Stimulated activated CD4-positive, alpha-beta T cell treated with anti-CD3 and anti-CD28 coated beads, Interleukin-2, amount 100 ng/mL, for 48 hours (primary cell): ENCODE measurements at regions not wholly inside any gene's neighbourhood (a gene's known extent, or its start where the extent isn't known, plus 50 kb on each side); places are given as distances from the start of the nearest gene placed in this dataset.
A peak's percentile ranks its signal among the peaks of the same experiment; 100 is the strongest.

Experiments used
- DNase-seq, 2 donors: peaks; one replicate each; pipeline ENCODE4 v3.0.0-alpha.2; 2020

DNA sequence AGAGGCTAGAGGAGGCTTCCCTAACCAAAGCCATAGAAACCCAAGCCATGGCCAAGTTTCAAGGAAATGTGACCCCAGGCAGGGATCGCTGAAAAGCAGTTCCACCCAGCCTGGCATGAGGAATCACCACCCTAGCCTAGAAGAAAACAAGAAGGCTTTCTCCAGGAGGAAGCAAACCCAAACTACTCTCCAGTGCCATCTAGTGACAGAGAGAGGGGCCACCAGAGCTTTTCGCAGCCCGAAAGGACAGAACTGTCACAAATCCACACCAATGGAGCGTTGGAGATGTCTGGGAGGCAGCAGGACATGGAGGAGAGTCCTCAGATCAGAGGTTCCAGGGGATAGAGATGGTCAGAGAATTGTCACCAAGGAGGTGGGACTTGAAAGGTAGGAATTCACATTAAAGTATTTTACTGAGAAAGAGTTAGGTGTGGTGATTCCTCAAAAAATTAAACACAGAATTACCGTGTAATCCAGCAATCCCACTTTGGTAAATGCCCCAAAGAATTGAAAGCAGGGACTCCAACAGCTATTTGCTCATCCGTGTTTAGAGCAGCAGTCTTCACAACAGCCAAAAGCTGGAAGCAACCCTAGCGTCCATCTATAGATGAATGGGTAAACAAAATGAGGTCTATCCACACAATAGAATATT, 67.3 kb upstream of the NUP50 start:
- DNase-seq, result peak; percentile 52

- no peak for DNase-seq
These were observed 66.7 kb upstream of the NUP50 start for GRCh38 chr22:45097061-45097460.

DNA sequence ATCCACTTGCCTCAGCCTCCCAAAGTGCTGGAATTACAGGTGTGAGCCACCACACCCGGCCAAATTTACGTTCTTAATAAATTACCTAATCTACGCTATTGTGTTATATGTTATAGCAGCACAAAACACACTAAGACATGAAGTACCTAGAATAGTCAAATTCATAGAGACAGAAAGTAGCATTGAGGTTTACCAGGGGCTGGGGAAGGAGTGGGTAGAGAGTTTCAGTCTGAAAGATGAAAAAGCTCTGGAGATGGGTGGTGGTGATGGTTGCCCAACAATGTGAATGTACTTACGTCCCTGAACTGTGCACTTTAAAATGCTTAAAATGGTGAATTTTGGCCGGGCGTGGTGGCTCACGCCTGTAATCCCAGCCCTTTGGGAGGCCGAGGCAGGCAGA, 65.7 kb upstream of the NUP50 start:
- DNase-seq, result no peak

DNA sequence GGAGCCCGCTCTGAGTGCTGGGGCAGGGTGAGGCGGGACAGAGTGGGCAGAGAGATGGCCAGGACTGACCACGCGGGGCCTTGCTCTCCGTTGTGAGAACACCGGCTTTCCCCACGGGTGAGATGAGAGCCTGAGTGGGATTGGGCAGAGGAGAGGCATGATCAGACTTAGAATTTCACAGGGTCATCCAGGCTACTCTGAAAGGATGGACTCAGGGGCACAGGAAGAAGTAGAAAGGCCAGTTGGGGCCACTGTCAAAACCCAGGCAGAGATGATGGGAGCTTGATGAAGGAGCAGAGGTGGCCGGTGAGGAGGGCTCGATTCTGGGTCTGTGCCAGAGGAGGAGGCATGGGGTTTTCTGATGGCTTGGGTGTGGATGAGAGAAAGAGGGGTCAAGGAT, 63.8 kb upstream of the NUP50 start:
- no peak for DNase-seq

DNA sequence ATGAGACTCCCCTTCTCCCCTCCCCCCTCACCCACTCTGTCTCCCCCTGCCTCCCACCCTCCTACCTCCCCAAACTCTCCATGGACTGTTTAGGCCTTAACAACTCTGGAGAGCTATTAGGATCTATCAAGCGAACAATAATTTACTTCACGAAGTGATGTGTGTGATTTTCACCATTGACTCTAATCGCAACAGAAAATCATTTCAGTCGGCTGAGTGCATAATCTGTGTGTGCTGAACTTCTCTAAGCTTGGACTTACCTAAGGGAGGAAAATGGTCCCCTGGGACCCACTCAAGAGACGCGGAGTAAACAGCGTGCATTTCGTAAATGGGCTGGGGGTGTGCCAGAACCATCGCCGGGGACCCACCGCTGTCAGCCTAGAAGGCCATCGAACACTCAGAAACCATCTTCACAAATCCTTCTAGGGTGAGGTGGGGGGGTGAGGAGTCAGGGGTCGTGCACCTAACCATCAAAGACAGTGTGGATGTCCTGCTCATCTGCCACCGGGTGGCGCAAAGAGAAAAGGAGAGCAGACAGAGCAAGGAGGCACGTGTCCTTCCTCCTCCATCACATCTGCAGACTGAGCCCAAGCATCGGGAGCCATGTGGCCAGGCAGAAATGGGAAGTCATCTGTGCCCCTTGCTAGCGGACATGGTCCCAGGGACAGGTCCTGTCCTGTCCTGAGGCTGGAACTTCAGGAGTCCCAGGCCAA, 62.1 kb upstream of the NUP50 start:
- DNase-seq, result peak in 1 of 2 donors; percentile 20

DNA sequence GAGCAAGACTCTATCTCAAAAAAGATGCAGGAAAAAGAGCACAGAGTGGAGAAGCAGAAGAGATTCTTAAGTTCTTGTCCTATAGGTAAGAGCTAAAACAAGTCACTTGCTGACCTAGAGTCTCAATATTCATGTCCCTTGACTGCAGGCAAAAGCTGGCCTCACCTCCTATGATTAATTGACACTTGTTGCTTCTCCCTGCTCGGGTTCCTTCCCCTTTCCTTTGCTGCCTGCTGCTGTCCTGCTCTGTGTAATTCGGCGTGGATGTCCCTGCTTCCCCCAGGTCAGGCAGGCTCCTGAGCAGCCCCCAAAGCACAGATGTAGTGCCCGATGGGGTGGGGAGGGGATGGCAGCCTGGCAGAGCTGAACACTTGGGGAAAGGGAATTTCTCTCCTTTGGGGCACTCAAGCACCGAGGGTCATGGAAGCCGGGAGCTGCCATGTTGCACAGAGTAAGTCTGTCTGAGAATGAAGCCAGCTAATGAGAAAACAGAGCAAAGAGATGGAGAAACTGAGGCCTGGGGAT, 60.8 kb upstream of the NUP50 start:
- DNase-seq, result no peak

- DNase-seq, result no peak
These were observed 60.0 kb upstream of the NUP50 start for GRCh38 chr22:45103756-45104155.

DNA sequence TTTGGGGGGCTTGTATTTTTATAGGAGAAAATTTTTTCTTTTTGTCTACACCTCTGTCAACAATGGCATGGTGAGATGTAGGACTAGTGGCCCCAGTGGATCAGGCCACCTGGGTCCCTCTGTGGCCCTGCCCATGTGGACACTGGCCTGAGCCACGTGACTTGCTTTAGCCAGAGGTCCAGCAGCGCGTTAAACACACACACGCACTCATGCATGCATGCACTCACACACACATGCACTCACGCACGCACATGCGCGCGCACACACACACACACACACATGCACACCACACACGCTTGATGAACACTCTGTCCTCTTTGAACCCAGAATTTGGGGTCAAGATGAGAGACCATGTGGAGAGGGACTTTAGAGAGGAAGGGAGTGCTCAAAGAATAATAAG, 59.4 kb upstream of the NUP50 start:
- DNase-seq, result no peak

GRCh38 chr22:45105281-45105702, 58.4 kb upstream of the NUP50 start:
- no peak for DNase-seq

DNA sequence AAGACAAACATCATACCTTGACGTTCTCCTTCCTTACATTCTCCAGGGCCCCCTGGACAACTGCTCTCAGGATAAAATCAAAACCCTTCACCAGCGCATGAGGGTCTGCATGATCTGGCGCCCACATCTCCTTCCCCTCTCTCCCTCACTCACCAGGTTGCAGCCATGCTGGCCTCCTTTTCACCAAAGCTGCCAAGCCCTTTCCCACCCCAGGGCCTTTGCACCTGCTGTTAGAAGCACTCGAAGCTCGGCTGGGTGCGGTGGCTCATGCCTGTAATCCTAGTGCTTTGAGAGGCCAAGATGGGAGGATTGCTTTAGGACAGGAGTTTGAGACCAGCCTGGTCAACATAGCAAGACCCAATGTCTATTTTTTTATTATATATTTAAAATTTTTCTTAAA, 56.1 kb upstream of the NUP50 start:
- DNase-seq, result no peak

GRCh38 chr22:45112136-45112879, 51.4 kb upstream of the NUP50 start:
- DNase-seq, result no peak
